HUES6 (cell line): ENCODE measurements at regions not wholly inside any gene's neighbourhood (a gene's known extent, or its start where the extent isn't known, plus 50 kb on each side); places are given as distances from the start of the nearest gene placed in this dataset.

Source experiments
- H3K27ac ChIP-seq: 2 replicates; pipeline ENCODE4 v1.7.0; 2013; ENCODE audit warnings: low read depth, mild to moderate bottlenecking, low read length, inconsistent platforms
- H3K27me3 ChIP-seq: 2 replicates; pipeline ENCODE4 v1.6.1; 2013; ENCODE audit warnings: low read length; ENCODE audit not compliant: control insufficient read depth, insufficient read depth
- H3K36me3 ChIP-seq: 2 replicates; pipeline ENCODE4 v1.6.1; 2013; ENCODE audit warnings: low read length; ENCODE audit not compliant: control insufficient read depth, insufficient read depth
- H3K4me1 ChIP-seq: 2 replicates; pipeline ENCODE4 v1.6.1; 2013; ENCODE audit warnings: low read length; ENCODE audit not compliant: control insufficient read depth, insufficient read depth
- H3K4me3 ChIP-seq: 2 replicates; pipeline ENCODE4 v1.5.1; 2013; ENCODE audit warnings: low read depth, low read length
- H3K9ac ChIP-seq: one replicate; pipeline ENCODE4 v1.6.1; 2013; ENCODE audit warnings: mild to moderate bottlenecking, low read length
- H3K9me3 ChIP-seq: 2 replicates; pipeline ENCODE4 v1.6.1; 2013; ENCODE audit warnings: low read depth, low read length; ENCODE audit not compliant: control insufficient read depth, insufficient read depth

GRCh38 chr7:68348401-68348800 lies 1249.9 kb upstream of the AUTS2 start:
- Histone ChIP-seq H3K4me1 (no peaks in the 10 kb centered on the region), H3K9ac (no peak overlapping the region), H3K27ac (no peak overlapping the region), H3K4me3 (no peak overlapping the region), H3K27me3 (no peaks in the 10 kb centered on the region), H3K36me3 (no peaks in the 10 kb centered on the region), H3K9me3 (peaks cover 14% of the 10 kb centered on the region; the same call in 1 of the 2 replicates)

DNA sequence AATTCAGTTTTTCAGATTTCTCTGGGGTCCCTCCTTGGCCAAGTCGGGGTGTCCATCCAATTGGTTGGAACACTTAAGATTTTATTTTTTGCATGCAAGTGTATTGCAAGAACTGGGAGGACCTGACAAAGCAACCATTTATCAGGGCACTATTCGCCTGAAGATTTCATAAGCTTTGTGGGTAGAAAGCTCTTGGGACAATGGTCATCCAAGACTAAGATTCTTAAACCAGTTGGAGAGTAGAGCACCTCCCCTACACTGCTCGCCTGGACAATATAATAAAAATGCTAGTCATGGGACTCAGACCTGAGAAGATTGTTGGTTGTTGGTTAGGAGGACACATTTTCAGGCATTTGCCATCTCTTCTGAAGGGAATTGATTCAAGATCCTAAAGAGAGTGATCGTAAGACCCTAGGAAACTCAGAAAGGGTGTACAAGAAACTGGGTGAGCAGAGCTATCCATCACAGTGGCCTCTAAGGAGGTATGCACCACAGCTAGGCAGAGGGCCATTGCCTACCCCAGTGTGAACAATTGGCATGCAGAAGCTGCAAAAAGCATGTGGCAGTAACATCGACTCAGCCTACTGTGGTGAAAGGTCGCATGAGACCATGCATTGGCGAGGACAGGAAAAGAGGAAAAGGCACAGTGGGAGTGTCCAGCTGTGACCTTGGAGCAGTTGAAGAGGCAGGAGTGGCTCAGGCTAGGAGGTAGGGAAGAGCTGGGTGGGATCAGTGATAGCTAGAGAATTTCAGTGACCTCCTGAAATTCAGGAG lies 1235.3 kb upstream of the AUTS2 start:
- no peak overlapping the region for H3K4me3 ChIP-seq
- no peaks in the 10 kb centered on the region for H3K27me3 ChIP-seq
- H3K9ac ChIP-seq: no peak overlapping the region
- H3K36me3 ChIP-seq: no peaks in the 10 kb centered on the region
- H3K4me1 ChIP-seq: no peaks in the 10 kb centered on the region
- H3K9me3 ChIP-seq: peaks cover 5% of the 10 kb centered on the region
- no peak overlapping the region for H3K27ac ChIP-seq

DNA sequence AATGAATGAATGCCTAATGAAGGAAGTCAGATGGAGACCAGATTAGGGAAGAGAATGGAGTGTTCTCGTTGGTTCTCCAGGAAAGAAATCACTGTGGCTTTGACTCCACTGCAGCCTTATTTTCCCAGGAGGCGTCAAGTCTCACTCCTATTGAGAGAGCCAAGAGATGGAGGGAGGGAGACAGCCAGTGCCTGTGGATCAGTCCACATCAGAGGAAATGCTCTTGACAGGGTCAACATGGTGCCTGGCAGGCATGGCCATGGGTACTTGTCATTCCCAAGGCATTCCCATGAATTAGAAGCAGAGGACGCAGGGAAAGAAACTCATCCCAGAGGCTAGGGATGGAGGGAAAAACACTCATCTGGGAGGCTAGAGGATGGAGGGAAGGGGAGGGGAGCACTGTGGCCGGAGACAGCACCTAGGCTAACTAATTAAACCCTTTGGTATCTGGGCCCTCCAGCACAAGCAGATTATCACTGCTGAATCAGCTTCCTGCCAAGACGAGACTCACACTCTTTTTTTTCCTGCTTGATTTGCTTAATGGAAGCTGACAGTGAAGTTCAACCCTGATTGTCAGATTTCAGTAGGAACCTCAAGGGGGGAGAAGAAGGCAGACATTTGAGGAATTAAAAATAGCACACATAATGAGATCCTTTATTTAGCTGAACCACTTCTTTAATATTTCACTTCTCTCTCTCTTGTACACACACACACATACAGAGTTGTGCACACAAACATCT lies 1233.2 kb upstream of the AUTS2 start:
- H3K27ac ChIP-seq: no peak overlapping the region
- no peaks in the 10 kb centered on the region for H3K27me3 ChIP-seq
- no peaks in the 10 kb centered on the region for H3K36me3 ChIP-seq
- H3K9ac ChIP-seq: no peak overlapping the region
- no peak overlapping the region for H3K4me3 ChIP-seq
- no peaks in the 10 kb centered on the region for H3K4me1 ChIP-seq
- peaks cover 6% of the 10 kb centered on the region for H3K9me3 ChIP-seq

- no peaks in the 10 kb centered on the region for H3K27me3 ChIP-seq
- H3K9me3 ChIP-seq: peaks cover 4% of the 10 kb centered on the region; the same call in 1 of the 2 replicates
- H3K4me3 ChIP-seq: no peak overlapping the region
- H3K36me3 ChIP-seq: no peaks in the 10 kb centered on the region
- no peaks in the 10 kb centered on the region for H3K4me1 ChIP-seq
- H3K9ac ChIP-seq: no peak overlapping the region
- no peak overlapping the region for H3K27ac ChIP-seq
Measured at GRCh38 chr7:68371985-68372384, 1226.3 kb upstream of the AUTS2 start.

DNA sequence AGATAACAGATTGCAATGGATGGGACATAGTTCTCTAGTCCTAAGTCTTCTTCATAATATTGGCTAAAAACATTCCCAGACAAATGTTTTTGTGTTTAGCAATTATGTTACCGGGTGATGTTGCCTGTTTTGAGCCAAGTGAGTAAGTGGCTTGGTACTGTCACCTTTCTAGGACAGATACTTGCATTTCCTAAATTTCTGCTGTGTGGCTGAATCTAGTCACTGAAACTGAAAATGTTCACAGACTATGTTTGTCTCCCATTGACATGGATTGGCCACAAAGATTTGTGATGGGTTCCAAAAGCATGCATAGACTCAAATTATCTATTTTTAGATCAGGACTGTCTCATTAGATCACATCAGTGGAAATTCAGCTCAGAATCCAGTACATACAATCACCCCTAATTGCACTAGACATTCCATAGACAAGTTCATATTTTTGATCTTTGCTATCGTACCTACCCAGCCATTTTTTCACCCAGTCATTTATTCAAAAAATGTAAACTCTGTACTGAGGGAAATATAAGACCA lies 1222.1 kb upstream of the AUTS2 start:
- H3K4me3 ChIP-seq: no peak overlapping the region
- no peaks in the 10 kb centered on the region for H3K27me3 ChIP-seq
- no peak overlapping the region for H3K27ac ChIP-seq
- H3K9me3 ChIP-seq: no peaks in the 10 kb centered on the region; the same call in 1 of the 2 replicates
- H3K36me3 ChIP-seq: no peaks in the 10 kb centered on the region
- H3K4me1 ChIP-seq: no peaks in the 10 kb centered on the region
- no peak overlapping the region for H3K9ac ChIP-seq

GRCh38 chr7:68381731-68382130 lies 1216.5 kb upstream of the AUTS2 start:
- Histone ChIP-seq H3K36me3 (no peaks in the 10 kb centered on the region), H3K27ac (no peak overlapping the region), H3K9ac (no peak overlapping the region), H3K4me3 (no peak overlapping the region), H3K4me1 (no peaks in the 10 kb centered on the region), H3K27me3 (no peaks in the 10 kb centered on the region), H3K9me3 (peaks cover 2% of the 10 kb centered on the region; the same call in 1 of the 2 replicates)

- Histone ChIP-seq H3K9ac (no peak overlapping the region), H3K4me3 (no peak overlapping the region), H3K9me3 (peaks cover 2% of the 10 kb centered on the region; the same call in 1 of the 2 replicates), H3K27ac (no peak overlapping the region), H3K27me3 (no peaks in the 10 kb centered on the region), H3K4me1 (no peaks in the 10 kb centered on the region), H3K36me3 (no peaks in the 10 kb centered on the region)
Measured at GRCh38 chr7:68384581-68384980, 1213.7 kb upstream of the AUTS2 start.

GRCh38 chr7:68393051-68393450 lies 1205.2 kb upstream of the AUTS2 start:
- Histone ChIP-seq H3K9ac (no peak overlapping the region), H3K36me3 (no peaks in the 10 kb centered on the region), H3K9me3 (peaks cover 9% of the 10 kb centered on the region; the same call in 1 of the 2 replicates), H3K4me3 (no peak overlapping the region), H3K27me3 (no peaks in the 10 kb centered on the region), H3K27ac (no peak overlapping the region), H3K4me1 (no peaks in the 10 kb centered on the region)

GRCh38 chr7:68394131-68394530 lies 1204.1 kb upstream of the AUTS2 start:
- Histone ChIP-seq H3K9ac (no peak overlapping the region), H3K9me3 (peaks cover 9% of the 10 kb centered on the region; the same call in 1 of the 2 replicates), H3K4me1 (no peaks in the 10 kb centered on the region), H3K36me3 (no peaks in the 10 kb centered on the region), H3K4me3 (no peak overlapping the region), H3K27ac (no peak overlapping the region), H3K27me3 (no peaks in the 10 kb centered on the region)

- H3K4me3 ChIP-seq: no peak overlapping the region
- H3K36me3 ChIP-seq: no peaks in the 10 kb centered on the region
- H3K9me3 ChIP-seq: peaks cover 4% of the 10 kb centered on the region; the same call in 1 of the 2 replicates
- no peaks in the 10 kb centered on the region for H3K4me1 ChIP-seq
- H3K27me3 ChIP-seq: no peaks in the 10 kb centered on the region
- no peak overlapping the region for H3K27ac ChIP-seq
- H3K9ac ChIP-seq: no peak overlapping the region
Measured at GRCh38 chr7:68399991-68400590, 1198.2 kb upstream of the AUTS2 start.

- Histone ChIP-seq H3K27me3 (no peaks in the 10 kb centered on the region), H3K4me3 (no peak overlapping the region), H3K27ac (no peak overlapping the region), H3K9me3 (peaks cover 4% of the 10 kb centered on the region; the same call in 1 of the 2 replicates), H3K4me1 (no peaks in the 10 kb centered on the region), H3K9ac (no peak overlapping the region), H3K36me3 (no peaks in the 10 kb centered on the region)
Measured at GRCh38 chr7:68400783-68401182, 1197.5 kb upstream of the AUTS2 start.
